GM12891 (cell line): ENCODE measurements at regions not wholly inside any gene's neighbourhood (a gene's known extent, or its start where the extent isn't known, plus 50 kb on each side); places are given as distances from the start of the nearest gene placed in this dataset.

Experiments
- PAX5 ChIP-seq: IDR thresholded peaks from 2 replicates; pipeline ENCODE4 v1.6.1; 2011; ENCODE audit warnings: low read length, moderate library complexity, mild to moderate bottlenecking; ENCODE audit not compliant: insufficient read depth, severe bottlenecking
- POLR2A ChIP-seq: IDR thresholded peaks from 2 replicates; pipeline ENCODE4 v1.6.1; 2011; ENCODE audit warnings: low read depth, low read length, control low read depth
- TAF1 ChIP-seq: IDR thresholded peaks from 2 replicates; pipeline ENCODE4 v1.6.1; 2011; ENCODE audit warnings: low read depth, low read length, control low read depth

DNA sequence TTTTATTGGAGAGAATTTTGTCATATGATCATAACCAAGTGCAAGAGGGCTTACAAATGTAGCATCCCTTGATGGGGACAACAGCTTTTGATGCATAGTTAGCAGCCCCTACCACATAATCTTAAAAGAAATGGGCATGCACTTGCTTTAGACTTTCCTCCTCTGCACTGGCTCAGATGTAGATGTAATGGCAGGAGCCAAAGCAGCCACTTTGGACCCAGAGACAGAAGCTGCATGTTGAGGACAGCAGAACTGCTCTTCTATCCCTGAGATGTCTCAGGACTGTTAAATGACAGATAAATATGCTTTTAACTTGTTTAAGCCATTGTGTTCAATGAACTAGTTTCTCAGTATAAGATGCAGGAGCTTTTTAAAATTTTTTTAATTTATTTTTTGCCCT lies 450.7 kb downstream of the TYW1 start:
- no peak for TF ChIP-seq POLR2A
- TF ChIP-seq PAX5, result no peak
- TF ChIP-seq TAF1, result no peak
